Right ventricle myocardium superior (tissue), 1 donor: ENCODE measurements at regions not wholly inside any gene's neighbourhood (a gene's known extent, or its start where the extent isn't known, plus 50 kb on each side); places are given as distances from the start of the nearest gene placed in this dataset.
"Not testable (repeated sequence)": the region's sequence is repeated elsewhere in the genome, so short reads cannot be mapped to it uniquely, and the experiment has no call there.

Source experiments
- ATAC-seq: fragments of 200-7000 bp; cut with Tn5 transposase; one replicate; pipeline ENCODE4 v1.9.1; 2020; ENCODE audit warnings: mild to moderate bottlenecking; ENCODE audit not compliant: poor library complexity
- DNase-seq: peaks from one replicate; pipeline ENCODE4 v3.0.0-alpha.2; 2020
- intact Hi-C: fragments of 100-400 bp; cut with DNase I; formaldehyde crosslinking; loops from one replicate; pipeline ENCODE4 v1.11.2; 2022
- donor health status: DM: no; HTN: yes; CAD: no; lungs with severe emphysema.

- no peak for DNase-seq
- intact Hi-C loops = no loop called here
- no peak for ATAC-seq
Measured at GRCh38 chr17:14579716-14580115, 278.8 kb downstream of the HS3ST3B1 start.

- ATAC-seq (no peak), DNase-seq (no peak)
- intact Hi-C loops = no loop called here
Measured at GRCh38 chr17:14575471-14575953, 274.6 kb downstream of the HS3ST3B1 start.

GRCh38 chr17:14560325-14560724 lies 259.4 kb downstream of the HS3ST3B1 start:
- intact Hi-C loops = not testable (repeated sequence)

GRCh38 chr17:14559264-14560119 lies 258.6 kb downstream of the HS3ST3B1 start:
- intact Hi-C loops = no loop called here
- ATAC-seq (no peak), DNase-seq (no peak)

More at GRCh38 chr17:14560325-14560724, 259.4 kb downstream of the HS3ST3B1 start:
- not testable (repeated sequence) for ATAC-seq, DNase-seq

DNA sequence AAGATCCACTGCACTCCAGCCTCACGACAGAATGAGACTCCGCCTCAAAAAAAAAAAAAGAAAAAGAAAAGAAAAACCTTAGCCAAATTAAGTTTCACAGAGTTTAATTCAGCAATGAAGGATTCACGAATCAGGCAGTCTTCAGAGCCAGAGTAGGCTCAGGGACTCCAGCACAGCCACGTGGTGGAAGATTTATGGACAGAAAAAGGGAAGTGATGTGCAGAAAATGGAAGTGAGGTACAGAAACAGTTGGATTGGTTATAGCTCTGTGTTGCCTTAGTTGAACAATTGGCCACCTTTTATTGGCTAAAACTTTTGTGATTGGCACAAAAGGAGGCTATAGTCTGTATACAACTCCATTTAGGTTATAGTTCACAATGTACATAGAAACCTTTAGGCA lies 256.6 kb downstream of the HS3ST3B1 start:
- no peak for ATAC-seq
- intact Hi-C loops = no loop called here

GRCh38 chr17:14553847-14554246 lies 253.0 kb downstream of the HS3ST3B1 start:
- intact Hi-C loops = no loop called here
- no peak for ATAC-seq
- no peak for DNase-seq

More for the DNA sequence above, 256.6 kb downstream of the HS3ST3B1 start:
- no peak for DNase-seq

- intact Hi-C loops = no loop called here
- ATAC-seq (no peak), DNase-seq (no peak)
Measured at GRCh38 chr17:14552306-14552705, 251.4 kb downstream of the HS3ST3B1 start.

DNA sequence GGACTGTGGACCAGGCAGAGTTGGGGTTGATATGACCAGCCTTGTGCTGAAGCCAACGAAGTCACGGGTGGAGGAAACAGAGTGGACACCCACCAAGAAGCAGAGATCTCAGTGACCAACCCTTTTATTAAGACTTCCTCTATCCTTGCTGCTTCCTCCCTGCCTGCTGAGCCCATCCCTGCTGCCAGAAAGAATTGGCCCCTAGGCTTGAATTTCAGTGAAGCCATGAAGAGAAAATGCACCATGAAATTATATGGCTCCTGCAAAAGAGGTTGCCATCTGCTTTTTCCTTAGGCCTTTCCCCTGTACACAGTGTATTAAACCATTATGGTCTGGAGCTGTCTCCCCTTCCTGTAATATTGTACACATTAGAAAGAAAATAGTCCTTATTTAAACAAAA lies 246.7 kb downstream of the HS3ST3B1 start:
- DNase-seq = no peak
- no peak for ATAC-seq
- intact Hi-C loops = no loop called here

DNA sequence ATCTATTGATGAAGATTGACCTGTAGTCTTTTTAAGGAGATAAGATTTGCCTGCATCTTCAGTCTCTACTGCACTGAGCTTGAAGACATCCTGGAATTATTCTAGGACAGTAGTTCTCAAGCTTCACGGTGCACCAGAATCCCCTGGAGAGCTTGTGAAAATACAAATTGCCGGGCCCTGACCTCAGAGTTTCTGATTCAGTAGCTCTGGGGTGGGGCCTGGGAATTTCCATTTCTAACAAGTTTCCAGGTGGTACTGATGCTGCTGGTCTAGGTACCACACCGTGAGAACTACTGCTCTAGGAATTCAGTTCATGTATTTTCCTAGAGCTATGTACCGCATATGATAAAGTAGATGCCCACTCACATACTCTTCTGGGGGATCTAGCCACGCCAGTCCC lies 246.1 kb downstream of the HS3ST3B1 start:
- no peak for ATAC-seq
- intact Hi-C loops = no loop called here
- DNase-seq = no peak

DNA sequence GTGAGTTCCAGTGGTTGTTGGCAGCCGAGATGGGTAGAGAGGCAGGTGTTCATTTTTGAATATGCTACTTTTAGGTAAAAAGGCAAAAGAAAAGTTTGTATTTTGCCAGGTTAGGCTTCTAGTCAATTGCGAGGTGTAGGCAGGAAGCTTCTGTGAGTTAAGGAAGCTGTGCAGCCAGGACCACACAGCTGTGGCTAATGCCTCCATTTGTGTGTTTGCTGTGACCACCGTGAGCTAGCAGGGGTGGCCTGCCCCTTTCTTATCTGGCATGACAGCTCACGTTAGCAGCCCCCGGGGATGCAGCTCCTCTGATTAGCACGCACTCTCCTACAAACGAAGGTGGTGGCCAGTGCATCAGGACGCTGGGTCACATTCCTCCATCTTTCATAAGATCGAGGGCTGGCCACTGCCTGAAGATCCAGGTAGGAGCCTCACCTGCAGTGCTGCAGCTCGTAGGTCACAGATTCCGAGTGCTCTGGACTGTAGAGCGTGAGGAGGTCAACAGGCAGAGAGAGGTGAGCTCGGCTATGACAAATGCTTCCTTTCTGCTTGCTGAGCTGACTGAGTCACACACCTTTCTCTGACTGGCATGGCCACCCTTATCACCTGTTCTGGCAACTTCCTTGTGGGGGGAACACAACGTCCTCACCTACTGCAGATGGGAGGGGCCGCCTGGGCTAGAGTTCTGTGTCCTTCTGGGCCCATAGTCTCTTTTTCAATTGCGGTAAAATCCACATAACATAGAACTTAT lies 244.4 kb downstream of the HS3ST3B1 start:
- DNase-seq (no peak), ATAC-seq (no peak)
- intact Hi-C loops = no loop called here

- intact Hi-C loops = no loop called here
Measured at GRCh38 chr17:14541714-14542113, 240.8 kb downstream of the HS3ST3B1 start.

DNA sequence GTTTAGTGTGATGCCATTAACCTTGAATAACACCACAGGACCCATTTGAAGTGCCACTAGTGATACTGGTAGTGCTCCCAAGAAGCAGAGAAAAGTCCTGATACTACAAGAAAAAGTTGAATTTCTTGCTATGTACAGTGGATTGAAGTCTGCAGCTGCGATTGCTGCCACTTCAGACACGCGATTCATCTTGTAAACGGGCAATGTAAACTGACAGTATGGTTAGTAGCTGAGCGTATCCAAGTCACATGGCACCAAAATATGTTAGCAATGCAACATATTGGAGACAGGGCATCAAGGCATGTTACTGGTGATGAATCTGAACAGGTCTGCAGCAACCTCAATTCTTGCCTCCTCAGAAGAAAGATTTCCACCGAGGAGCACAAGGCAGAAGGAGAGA lies 238.9 kb downstream of the HS3ST3B1 start:
- DNase-seq = no peak
- intact Hi-C loops = no loop called here
- no peak for ATAC-seq

More at GRCh38 chr17:14541714-14542113, 240.8 kb downstream of the HS3ST3B1 start:
- ATAC-seq (no peak), DNase-seq (no peak)

- intact Hi-C loops, ATAC-seq, DNase-seq: not testable (repeated sequence)
Measured at GRCh38 chr17:14532242-14532641, 231.4 kb downstream of the HS3ST3B1 start.

DNA sequence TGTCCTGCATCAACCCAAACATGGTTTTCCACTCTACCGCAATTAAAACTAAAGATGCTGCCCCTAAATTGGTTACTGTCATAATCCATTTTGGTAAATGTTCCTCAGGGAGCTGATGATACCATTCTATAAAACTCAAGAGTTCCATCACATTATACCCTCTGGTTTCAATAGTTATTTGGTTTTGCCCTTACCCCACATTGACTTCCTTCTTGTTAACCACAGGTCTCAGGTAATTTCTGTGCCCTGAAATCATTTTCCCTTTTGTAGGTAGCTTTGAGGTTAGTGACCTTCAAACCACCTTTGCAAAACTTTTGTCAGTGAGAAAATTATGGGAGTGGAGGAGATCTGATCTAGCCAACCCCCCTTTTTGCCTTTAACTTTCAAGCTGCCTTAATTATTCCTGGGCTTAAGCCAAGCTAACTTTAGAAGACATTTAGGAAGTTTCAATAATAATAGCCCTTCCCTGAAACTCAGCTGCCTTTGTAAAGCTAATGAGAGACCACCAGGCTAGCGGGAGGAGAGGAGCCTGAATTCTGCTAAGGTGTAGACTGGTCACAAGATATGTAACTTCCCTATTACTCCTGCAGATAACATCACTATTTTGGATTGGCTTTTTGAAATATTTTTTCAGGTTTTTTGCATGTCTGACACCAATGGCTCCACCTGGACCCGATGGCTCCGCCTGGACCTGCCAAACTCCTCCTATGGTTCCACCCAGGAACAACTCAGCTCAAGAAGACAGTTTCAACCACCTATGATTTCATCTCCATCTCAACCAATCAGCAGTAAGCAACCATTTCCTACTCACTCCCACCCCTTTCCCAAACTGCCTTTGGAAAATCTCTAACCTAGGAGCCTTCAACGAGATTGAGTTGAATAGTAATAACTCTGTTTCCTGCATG lies 224.9 kb downstream of the HS3ST3B1 start:
- intact Hi-C loops = no loop called here
- ATAC-seq (no peak), DNase-seq (no peak)

GRCh38 chr17:14522795-14523387 lies 222.0 kb downstream of the HS3ST3B1 start:
- intact Hi-C loops = no loop called here
- ATAC-seq = no peak

GRCh38 chr17:14518919-14519318 lies 218.0 kb downstream of the HS3ST3B1 start:
- ATAC-seq = not testable (repeated sequence)

More at GRCh38 chr17:14522795-14523387, 222.0 kb downstream of the HS3ST3B1 start:
- DNase-seq = no peak

GRCh38 chr17:14514973-14515372 lies 214.1 kb downstream of the HS3ST3B1 start:
- ATAC-seq (no peak), DNase-seq (no peak)
- intact Hi-C loops = no loop called here

More at GRCh38 chr17:14518919-14519318, 218.0 kb downstream of the HS3ST3B1 start:
- intact Hi-C loops, DNase-seq: not testable (repeated sequence)

DNA sequence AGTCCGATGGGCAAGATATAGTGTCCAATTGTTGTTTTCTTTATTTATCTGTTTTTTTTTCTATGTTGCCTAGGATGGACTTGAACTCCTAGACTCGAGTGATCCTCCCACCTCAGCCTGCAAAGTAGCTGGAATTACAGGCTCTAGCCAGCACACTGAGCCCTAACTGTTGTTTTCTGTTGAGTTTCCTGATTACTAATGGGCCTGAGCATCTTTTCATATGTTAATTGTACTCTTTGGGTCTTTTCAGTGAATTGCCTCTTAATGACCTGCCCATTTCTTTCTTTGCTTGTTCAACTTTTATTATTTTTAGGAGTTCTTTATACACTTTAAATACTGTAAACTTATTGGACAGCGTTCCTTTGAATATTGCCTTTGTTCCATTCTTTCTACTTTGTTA lies 213.0 kb downstream of the HS3ST3B1 start:
- DNase-seq (no peak), ATAC-seq (no peak)
- intact Hi-C loops = no loop called here
